ENCODE measurements at regions not wholly inside any gene's neighbourhood (a gene's known extent, or its start where the extent isn't known, plus 50 kb on each side); places are given as distances from the start of the nearest gene placed in this dataset.

DNA sequence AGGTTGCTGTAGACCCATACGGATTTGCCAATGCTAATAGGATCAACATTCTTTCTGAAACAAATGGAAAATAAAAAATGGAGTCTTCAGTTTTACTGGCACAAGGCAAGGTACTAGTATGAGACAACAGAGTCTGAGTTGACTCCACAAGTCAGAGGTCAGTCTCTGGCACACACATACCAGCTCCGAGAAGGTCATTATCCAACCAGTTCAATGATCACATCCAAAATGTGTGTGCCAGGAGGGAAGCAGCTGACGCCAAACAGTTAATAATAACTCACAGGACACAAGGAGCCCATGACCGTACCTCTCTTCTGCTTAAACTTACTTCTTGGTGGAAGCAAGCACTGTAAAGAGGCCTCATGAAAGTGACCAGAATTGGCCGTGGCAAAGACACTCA lies 528.6 kb downstream of the ZNF516 start:
- no peak for TF ChIP-seq POLR2A (IDR thresholded peaks at IDR 0.05)
- TF ChIP-seq, protein P1, sequence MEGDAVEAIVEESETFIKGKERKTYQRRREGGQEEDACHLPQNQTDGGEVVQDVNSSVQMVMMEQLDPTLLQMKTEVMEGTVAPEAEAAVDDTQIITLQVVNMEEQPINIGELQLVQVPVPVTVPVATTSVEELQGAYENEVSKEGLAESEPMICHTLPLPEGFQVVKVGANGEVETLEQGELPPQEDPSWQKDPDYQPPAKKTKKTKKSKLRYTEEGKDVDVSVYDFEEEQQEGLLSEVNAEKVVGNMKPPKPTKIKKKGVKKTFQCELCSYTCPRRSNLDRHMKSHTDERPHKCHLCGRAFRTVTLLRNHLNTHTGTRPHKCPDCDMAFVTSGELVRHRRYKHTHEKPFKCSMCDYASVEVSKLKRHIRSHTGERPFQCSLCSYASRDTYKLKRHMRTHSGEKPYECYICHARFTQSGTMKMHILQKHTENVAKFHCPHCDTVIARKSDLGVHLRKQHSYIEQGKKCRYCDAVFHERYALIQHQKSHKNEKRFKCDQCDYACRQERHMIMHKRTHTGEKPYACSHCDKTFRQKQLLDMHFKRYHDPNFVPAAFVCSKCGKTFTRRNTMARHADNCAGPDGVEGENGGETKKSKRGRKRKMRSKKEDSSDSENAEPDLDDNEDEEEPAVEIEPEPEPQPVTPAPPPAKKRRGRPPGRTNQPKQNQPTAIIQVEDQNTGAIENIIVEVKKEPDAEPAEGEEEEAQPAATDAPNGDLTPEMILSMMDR (IDR thresholded peaks at IDR 0.05 in 4 of 5, conservative IDR thresholded peaks at IDR 0.05 in 1 of 5), result no peak
